Upper lobe of left lung (tissue), 6 donors: ENCODE measurements at regions not wholly inside any gene's neighbourhood (a gene's known extent, or its start where the extent isn't known, plus 50 kb on each side); places are given as distances from the start of the nearest gene placed in this dataset.

Experiments used
- ATAC-seq, 2 donors: fragments of 200-7000 bp; cut with Tn5 transposase; one replicate each; pipeline ENCODE4 v1.9.1; 2022; ENCODE audit warnings: mild to moderate bottlenecking in 2 of 2, moderate library complexity in 2 of 2; ENCODE audit not compliant: low FRiP score in 2 of 2
- DNase-seq, 2 donors: peaks; one replicate each; pipeline ENCODE4 v3.0.0-alpha.2; 2019 to 2020
- H3K27ac ChIP-seq, 4 donors: fragments of 200-600 bp; sonication (generic); one replicate each; pipeline ENCODE4 v1.5.1; 2016 to 2019
- H3K27me3 ChIP-seq, 4 donors: fragments of 200-600 bp; sonication (generic); one replicate each; pipeline ENCODE4 v1.5.1; 2017 to 2019
- H3K36me3 ChIP-seq, 4 donors: fragments of 200-600 bp; sonication (generic); one replicate each; pipeline ENCODE4 v1.5.1; 2016 to 2019
- H3K4me1 ChIP-seq, 4 donors: fragments of 200-600 bp; sonication (generic); one replicate each; pipeline ENCODE4 v1.5.1; 2018 to 2019
- H3K4me3 ChIP-seq, 4 donors: fragments of 200-600 bp; sonication (generic); one replicate each; pipeline ENCODE4 v1.5.1; 2017 to 2019; ENCODE audit warnings: mild to moderate bottlenecking in 2 of 4, moderate library complexity in 1 of 4
- H3K9me3 ChIP-seq, 4 donors: fragments of 200-600 bp; sonication (generic); one replicate each; pipeline ENCODE4 v1.5.1; 2018 to 2019
- EP300 ChIP-seq, 4 donors: sonication (generic); formaldehyde crosslinking; IDR thresholded peaks; one replicate each; pipeline ENCODE4 v1.5.1; 2017; ENCODE audit warnings: antibody characterized with exemption in 4 of 4, control low read depth in 2 of 4
- POLR2A ChIP-seq, 4 donors: fragments of 450-650 bp; IDR thresholded peaks; one replicate each; pipeline ENCODE4 v1.5.1; 2016 to 2017; ENCODE audit warnings: antibody characterized with exemption in 4 of 4, mild to moderate bottlenecking in 2 of 4
- POLR2AphosphoS5 ChIP-seq, 2 donors: sonication (generic); formaldehyde crosslinking; IDR thresholded peaks; one replicate each; pipeline ENCODE4 v1.5.1; 2017; ENCODE audit warnings: antibody characterized with exemption in 2 of 2
- WGBS, 2 donors: methylation state at CpG; one replicate each; pipeline ENCODE4 v1.1.5; 2017 to 2018; 5-methylcytosine and 5-hydroxymethylcytosine counted together
- TF ChIP-seq, protein P1 (sequence below), 6 experiments: fragments of 450-650 bp in 4 of 6; fragments of 200-600 bp in 2 of 6; sonication (generic) in 2 of 6; IDR thresholded peaks; one replicate each; pipeline ENCODE4 v1.5.1; 2016 to 2019; ENCODE audit warnings: antibody characterized with exemption in 6 of 6
- donor health status: DM: no; HTN: no; CAD: no; lungs with moderate emphysema.
- donor health status: DM: no; HTN: yes; CAD: no; lungs with severe emphysema.

DNA sequence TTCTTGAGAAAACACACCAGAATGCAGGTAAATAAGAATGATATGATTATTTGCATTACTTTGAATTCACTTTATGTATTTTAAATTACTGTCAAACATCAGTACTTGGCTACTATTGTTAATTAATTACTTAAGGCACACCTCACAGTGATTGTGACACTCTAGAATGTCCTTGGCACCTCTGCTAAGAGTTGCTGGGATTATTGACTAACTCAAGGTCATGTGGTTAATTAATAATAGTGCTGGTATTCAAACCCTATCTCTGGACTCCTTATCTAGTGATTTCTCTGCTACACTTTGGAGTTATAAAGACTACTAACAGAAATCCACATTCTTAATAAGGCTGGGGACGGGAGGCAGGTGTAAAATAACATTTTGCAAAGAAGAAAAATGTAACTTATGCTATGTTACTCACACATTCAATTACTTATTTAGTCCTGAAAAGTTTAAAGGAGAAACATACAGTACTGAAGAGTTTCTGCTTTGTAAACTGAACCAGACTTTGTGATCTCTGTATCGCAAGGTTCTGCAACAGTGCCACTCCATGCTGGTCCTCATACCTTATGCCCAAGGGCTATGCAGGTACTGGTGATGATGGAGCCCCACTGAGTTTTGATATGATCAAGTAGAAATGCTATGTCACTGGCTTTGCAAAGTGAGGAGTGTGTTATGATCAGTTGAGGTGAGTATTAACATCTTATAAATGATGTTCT, 242.7 kb downstream of the MID1IP1 start:
- TF ChIP-seq EP300 (IDR thresholded peaks at IDR 0.05): peak in 1 of 4 donors; percentile 28
- TF ChIP-seq POLR2A (IDR thresholded peaks at IDR 0.05): no peak
- DNase-seq (no peak), ATAC-seq (no peak)
- no peak overlapping the region for H3K27ac ChIP-seq
- peaks cover 0 to 4% (median 0%) of the 10 kb centered on the region in 4 donors for H3K9me3 ChIP-seq
- 66 to 68% methylated on average over 2 of the region's 2 CpGs for WGBS, 2 donors
- no peaks in the 10 kb centered on the region for H3K4me1 ChIP-seq
- H3K27me3 ChIP-seq: no peaks in the 10 kb centered on the region
- no peaks in the 10 kb centered on the region for H3K36me3 ChIP-seq
- H3K4me3 ChIP-seq: no peak overlapping the region

- H3K27ac ChIP-seq: no peak overlapping the region
- DNase-seq: no peak
- H3K4me3 ChIP-seq: no peak overlapping the region
- TF ChIP-seq, protein P1, sequence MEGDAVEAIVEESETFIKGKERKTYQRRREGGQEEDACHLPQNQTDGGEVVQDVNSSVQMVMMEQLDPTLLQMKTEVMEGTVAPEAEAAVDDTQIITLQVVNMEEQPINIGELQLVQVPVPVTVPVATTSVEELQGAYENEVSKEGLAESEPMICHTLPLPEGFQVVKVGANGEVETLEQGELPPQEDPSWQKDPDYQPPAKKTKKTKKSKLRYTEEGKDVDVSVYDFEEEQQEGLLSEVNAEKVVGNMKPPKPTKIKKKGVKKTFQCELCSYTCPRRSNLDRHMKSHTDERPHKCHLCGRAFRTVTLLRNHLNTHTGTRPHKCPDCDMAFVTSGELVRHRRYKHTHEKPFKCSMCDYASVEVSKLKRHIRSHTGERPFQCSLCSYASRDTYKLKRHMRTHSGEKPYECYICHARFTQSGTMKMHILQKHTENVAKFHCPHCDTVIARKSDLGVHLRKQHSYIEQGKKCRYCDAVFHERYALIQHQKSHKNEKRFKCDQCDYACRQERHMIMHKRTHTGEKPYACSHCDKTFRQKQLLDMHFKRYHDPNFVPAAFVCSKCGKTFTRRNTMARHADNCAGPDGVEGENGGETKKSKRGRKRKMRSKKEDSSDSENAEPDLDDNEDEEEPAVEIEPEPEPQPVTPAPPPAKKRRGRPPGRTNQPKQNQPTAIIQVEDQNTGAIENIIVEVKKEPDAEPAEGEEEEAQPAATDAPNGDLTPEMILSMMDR (IDR thresholded peaks at IDR 0.05): no peak
- TF ChIP-seq POLR2A (IDR thresholded peaks at IDR 0.05): no peak
- no peak for TF ChIP-seq POLR2AphosphoS5 (IDR thresholded peaks at IDR 0.05)
- no peak for TF ChIP-seq EP300 (IDR thresholded peaks at IDR 0.05)
- no peaks in the 10 kb centered on the region for H3K36me3 ChIP-seq
- H3K27me3 ChIP-seq: no peaks in the 10 kb centered on the region
- no peaks in the 10 kb centered on the region for H3K4me1 ChIP-seq
- WGBS, 2 donors: 71 to 75% methylated on average over 2 of the region's 2 CpGs
- H3K9me3 ChIP-seq: peaks cover 0 to 4% (median 0%) of the 10 kb centered on the region in 4 donors
- no peak for ATAC-seq
These were observed 245.9 kb downstream of the MID1IP1 start for GRCh38 chrX:39047174-39047573.

- Histone ChIP-seq H3K27ac (no peak overlapping the region), H3K4me3 (no peak overlapping the region), H3K9me3 (peaks cover 0 to 4% (median 0%) of the 10 kb centered on the region in 4 donors), H3K4me1 (no peaks in the 10 kb centered on the region), H3K36me3 (no peaks in the 10 kb centered on the region), H3K27me3 (no peaks in the 10 kb centered on the region)
- no peak for ATAC-seq
- 68 to 92% methylated on average over 2 of the region's 2 CpGs for WGBS, 2 donors
- no peak for DNase-seq
- TF ChIP-seq EP300 (IDR thresholded peaks at IDR 0.05): no peak
- TF ChIP-seq, protein P1 (IDR thresholded peaks at IDR 0.05): no peak
- no peak for TF ChIP-seq POLR2A (IDR thresholded peaks at IDR 0.05)
- TF ChIP-seq POLR2AphosphoS5 (IDR thresholded peaks at IDR 0.05): no peak
These were observed 248.7 kb downstream of the MID1IP1 start for GRCh38 chrX:39049975-39050374.

GRCh38 chrX:39050427-39050826, 249.2 kb downstream of the MID1IP1 start:
- H3K27ac ChIP-seq: no peak overlapping the region
- H3K4me3 ChIP-seq: no peak overlapping the region
- WGBS, 2 donors: 83 to 100% methylated on average over 2 to 4 of the region's 4 CpGs
- no peaks in the 10 kb centered on the region for H3K4me1 ChIP-seq
- DNase-seq (no peak), ATAC-seq (no peak)
- no peaks in the 10 kb centered on the region for H3K36me3 ChIP-seq
- no peak for TF ChIP-seq POLR2AphosphoS5 (IDR thresholded peaks at IDR 0.05)
- TF ChIP-seq, protein P1 (IDR thresholded peaks at IDR 0.05): no peak
- no peak for TF ChIP-seq POLR2A (IDR thresholded peaks at IDR 0.05)
- no peak for TF ChIP-seq EP300 (IDR thresholded peaks at IDR 0.05)
- H3K27me3 ChIP-seq: no peaks in the 10 kb centered on the region
- no peaks in the 10 kb centered on the region for H3K9me3 ChIP-seq

- 81 to 84% methylated on average over 2 of the region's 2 CpGs for WGBS, 2 donors
- TF ChIP-seq, protein P1 (IDR thresholded peaks at IDR 0.05): no peak
- no peak for TF ChIP-seq POLR2AphosphoS5 (IDR thresholded peaks at IDR 0.05)
- TF ChIP-seq POLR2A (IDR thresholded peaks at IDR 0.05): no peak
- TF ChIP-seq EP300 (IDR thresholded peaks at IDR 0.05): no peak
- H3K4me1 ChIP-seq: no peaks in the 10 kb centered on the region
- no peaks in the 10 kb centered on the region for H3K27me3 ChIP-seq
- ATAC-seq (no peak), DNase-seq (no peak)
- no peaks in the 10 kb centered on the region for H3K9me3 ChIP-seq
- H3K4me3 ChIP-seq: no peak overlapping the region
- no peaks in the 10 kb centered on the region for H3K36me3 ChIP-seq
- no peak overlapping the region for H3K27ac ChIP-seq
These were observed 251.5 kb downstream of the MID1IP1 start for GRCh38 chrX:39052751-39053150.
